ENCODE measurements at regions not wholly inside any gene's neighbourhood (a gene's known extent, or its start where the extent isn't known, plus 50 kb on each side); places are given as distances from the start of the nearest gene placed in this dataset.
A peak's percentile ranks its signal among the peaks of the same experiment; 100 is the strongest.

GRCh38 chr3:152944671-152945070, 109.7 kb downstream of the P2RY1 start:
- DNase-seq (ENCODE audit: extremely low spot score, insufficient read length, low read depth) (no peak), FAIRE-seq (no peak)

GRCh38 chr3:152945556-152945955, 110.6 kb downstream of the P2RY1 start:
- FAIRE-seq = no peak

GRCh38 chr3:152957491-152957890, 122.6 kb downstream of the P2RY1 start:
- DNase-seq (ENCODE audit: extremely low spot score, insufficient read length, low read depth) = no peak
- no peak for FAIRE-seq

More at GRCh38 chr3:152945556-152945955, 110.6 kb downstream of the P2RY1 start:
- DNase-seq (ENCODE audit: extremely low spot score, insufficient read length, low read depth) = no peak

GRCh38 chr3:152959307-152959706, 124.4 kb downstream of the P2RY1 start:
- DNase-seq (ENCODE audit: extremely low spot score, insufficient read length, low read depth) = no peak
- no peak for FAIRE-seq

GRCh38 chr3:152960684-152961083, 125.8 kb downstream of the P2RY1 start:
- DNase-seq (ENCODE audit: extremely low spot score, insufficient read length, low read depth) = no peak
- no peak for FAIRE-seq

GRCh38 chr3:152961323-152961722, 126.4 kb downstream of the P2RY1 start:
- DNase-seq (ENCODE audit: extremely low spot score, insufficient read length, low read depth) (no peak), FAIRE-seq (peak; percentile 38)

- FAIRE-seq (no peak), DNase-seq (ENCODE audit: extremely low spot score, insufficient read length, low read depth) (no peak)
These were observed 130.1 kb downstream of the P2RY1 start for GRCh38 chr3:152964911-152965609.

- FAIRE-seq (no peak), DNase-seq (ENCODE audit: extremely low spot score, insufficient read length, low read depth) (no peak)
These were observed 133.6 kb downstream of the P2RY1 start for GRCh38 chr3:152968388-152969024.

- no peak for DNase-seq (ENCODE audit: extremely low spot score, insufficient read length, low read depth)
- no peak for FAIRE-seq
These were observed 134.8 kb downstream of the P2RY1 start for GRCh38 chr3:152969557-152970300.

- FAIRE-seq (no peak), DNase-seq (ENCODE audit: extremely low spot score, insufficient read length, low read depth) (no peak)
These were observed 135.9 kb downstream of the P2RY1 start for GRCh38 chr3:152970851-152971250.

GRCh38 chr3:152971880-152972279, 136.9 kb downstream of the P2RY1 start:
- no peak for DNase-seq (ENCODE audit: extremely low spot score, insufficient read length, low read depth)
- no peak for FAIRE-seq

GRCh38 chr3:152973575-152973974, 138.6 kb downstream of the P2RY1 start:
- DNase-seq (ENCODE audit: extremely low spot score, insufficient read length, low read depth) (no peak), FAIRE-seq (no peak)

GRCh38 chr3:152976239-152976638, 141.3 kb downstream of the P2RY1 start:
- DNase-seq (ENCODE audit: extremely low spot score, insufficient read length, low read depth) (no peak), FAIRE-seq (no peak)

- FAIRE-seq (no peak), DNase-seq (ENCODE audit: extremely low spot score, insufficient read length, low read depth) (no peak)
These were observed 142.4 kb downstream of the P2RY1 start for GRCh38 chr3:152977366-152977765.

GRCh38 chr3:152978152-152978551, 143.2 kb downstream of the P2RY1 start:
- FAIRE-seq = no peak

GRCh38 chr3:152997526-152997925, 162.6 kb downstream of the P2RY1 start:
- FAIRE-seq (no peak), DNase-seq (ENCODE audit: extremely low spot score, insufficient read length, low read depth) (no peak)

More at GRCh38 chr3:152978152-152978551, 143.2 kb downstream of the P2RY1 start:
- no peak for DNase-seq (ENCODE audit: extremely low spot score, insufficient read length, low read depth)

GRCh38 chr3:152998591-152998990, 163.4 kb upstream of the RAP2B start:
- FAIRE-seq (no peak), DNase-seq (ENCODE audit: extremely low spot score, insufficient read length, low read depth) (no peak)

GRCh38 chr3:153000325-153000724, 161.7 kb upstream of the RAP2B start:
- DNase-seq (ENCODE audit: extremely low spot score, insufficient read length, low read depth) (no peak), FAIRE-seq (no peak)

GRCh38 chr3:153001210-153002078, 160.6 kb upstream of the RAP2B start:
- DNase-seq (ENCODE audit: extremely low spot score, insufficient read length, low read depth) (no peak), FAIRE-seq (no peak)

GRCh38 chr3:153003441-153003840, 158.6 kb upstream of the RAP2B start:
- no peak for FAIRE-seq
- no peak for DNase-seq (ENCODE audit: extremely low spot score, insufficient read length, low read depth)

Data from GM18507 (cell line).